Sciatic nerve (tissue), 2 donors: ENCODE measurements at regions not wholly inside any gene's neighbourhood (a gene's known extent, or its start where the extent isn't known, plus 50 kb on each side); places are given as distances from the start of the nearest gene placed in this dataset.
"Not testable (repeated sequence)": the region's sequence is repeated elsewhere in the genome, so short reads cannot be mapped to it uniquely, and the experiment has no call there.

Experiments used
- ATAC-seq: fragments of 200-7000 bp; cut with Tn5 transposase; one replicate; pipeline ENCODE4 v1.9.1; 2020; ENCODE audit warnings: mild to moderate bottlenecking, moderate library complexity
- DNase-seq: peaks from one replicate; pipeline ENCODE4 v3.0.0-alpha.2; 2020; ENCODE audit warnings: low spot score
- intact Hi-C: fragments of 100-400 bp; cut with DNase I; formaldehyde crosslinking; loops from one replicate; pipeline ENCODE4 v1.14.2; 2022
- donor health status: DM: no; HTN: no; CAD: no.
- donor health status: DM: no; HTN: no; CAD: no.

DNA sequence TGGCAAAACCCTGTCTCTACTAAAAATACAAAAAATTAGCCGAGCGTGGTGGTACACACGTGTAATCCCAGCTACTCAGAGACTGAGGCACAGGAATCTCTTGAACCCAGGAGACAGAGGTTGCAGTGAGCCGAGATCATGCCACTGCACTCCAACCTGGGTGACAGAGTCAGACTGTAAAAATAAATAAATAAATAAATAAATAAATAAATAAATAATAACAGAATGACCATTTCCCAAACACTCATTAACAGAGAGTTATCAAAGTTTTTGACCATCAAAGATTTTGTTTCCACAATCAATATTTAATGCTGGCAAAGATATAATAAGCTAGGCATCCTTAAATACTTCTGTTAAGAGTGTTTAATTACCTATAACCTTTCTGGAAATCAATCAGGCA, 299.4 kb downstream of the KCTD12 start:
- intact Hi-C loops = no loop called here
- no peak for ATAC-seq
- no peak for DNase-seq

DNA sequence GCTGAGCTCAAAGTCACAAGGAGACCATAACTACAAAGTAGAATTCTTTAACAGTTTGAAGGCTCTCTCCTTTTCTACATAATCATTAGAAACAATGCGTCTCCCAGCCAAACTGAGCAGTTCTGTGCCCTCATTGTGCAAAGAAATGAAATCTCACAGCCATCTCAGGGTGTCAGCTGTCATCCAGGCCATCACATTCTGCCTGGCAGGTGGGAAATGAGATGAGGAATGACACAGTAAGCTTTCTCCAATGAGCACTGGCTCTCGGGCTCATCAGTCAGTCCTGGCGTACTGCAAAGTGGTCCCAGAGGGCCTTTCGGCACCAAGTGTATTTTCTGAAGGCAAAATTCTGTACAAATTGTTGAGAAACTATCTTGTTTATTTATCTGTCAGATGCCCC, 306.5 kb downstream of the KCTD12 start:
- DNase-seq (no peak), ATAC-seq (no peak)
- intact Hi-C loops = no loop called here

DNA sequence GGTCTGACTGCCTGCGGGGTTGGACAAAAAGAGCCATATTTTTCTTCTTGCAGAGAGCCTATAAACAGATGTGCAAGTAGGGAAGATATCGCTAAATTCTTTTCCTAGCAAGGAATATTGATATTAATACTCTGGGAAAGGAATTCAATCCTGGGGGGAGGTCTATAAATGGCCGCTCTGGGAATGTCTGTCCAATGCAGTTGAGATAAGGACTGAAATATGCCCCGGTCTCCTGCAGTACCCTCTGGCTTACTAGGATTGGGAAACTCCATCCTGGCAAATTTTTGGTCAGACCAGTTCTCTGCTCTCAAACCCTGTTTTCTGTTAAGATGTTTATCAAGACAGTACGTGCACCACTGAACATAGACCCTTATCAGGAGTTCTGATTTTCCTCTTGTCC, 310.6 kb downstream of the KCTD12 start:
- ATAC-seq, intact Hi-C loops, DNase-seq: not testable (repeated sequence)

DNA sequence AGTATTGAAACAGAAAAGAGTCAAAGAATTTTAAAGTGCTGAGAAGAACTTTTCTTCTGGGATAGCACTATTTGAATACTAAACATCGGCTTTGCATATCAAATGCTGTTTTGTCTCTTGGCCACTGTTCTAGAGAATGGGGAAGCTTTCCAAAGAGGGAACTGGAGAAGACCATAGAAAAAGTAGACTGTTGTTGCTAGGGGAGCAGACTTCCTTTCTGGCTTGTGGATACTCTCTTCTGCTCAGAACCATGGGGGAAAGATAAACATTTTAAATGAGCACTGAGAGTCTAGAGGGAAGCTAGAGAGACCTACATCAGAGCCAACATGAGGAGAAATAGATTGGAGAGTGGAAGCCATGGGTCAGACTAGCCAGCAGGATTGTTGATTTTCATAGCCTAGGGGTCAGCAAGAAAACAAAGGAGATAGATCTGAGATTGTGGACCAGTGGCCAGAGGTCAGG, 315.7 kb downstream of the KCTD12 start:
- ATAC-seq (peak; percentile 89), DNase-seq (no peak)
- intact Hi-C loops = no loop called here

DNA sequence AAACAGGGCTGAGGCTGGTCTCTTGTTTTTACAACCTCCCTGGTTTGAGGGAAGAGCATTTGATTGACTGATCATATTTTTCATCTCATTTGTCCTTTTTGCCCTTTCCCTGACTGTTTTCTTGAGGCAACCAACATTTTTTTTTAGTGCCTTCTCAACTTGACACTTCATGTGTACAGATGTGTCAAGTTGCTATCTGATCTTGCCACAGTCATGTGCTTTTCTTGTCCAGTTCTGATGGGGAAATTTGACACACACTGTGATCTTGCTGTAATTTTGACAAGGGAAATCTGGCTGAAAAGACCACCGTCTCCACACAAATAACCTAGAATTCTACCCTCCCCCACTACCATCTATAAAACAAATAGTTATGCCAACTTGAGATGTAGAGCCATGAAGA, 329.6 kb downstream of the KCTD12 start:
- intact Hi-C loops = no loop called here
- no peak for DNase-seq
- no peak for ATAC-seq

DNA sequence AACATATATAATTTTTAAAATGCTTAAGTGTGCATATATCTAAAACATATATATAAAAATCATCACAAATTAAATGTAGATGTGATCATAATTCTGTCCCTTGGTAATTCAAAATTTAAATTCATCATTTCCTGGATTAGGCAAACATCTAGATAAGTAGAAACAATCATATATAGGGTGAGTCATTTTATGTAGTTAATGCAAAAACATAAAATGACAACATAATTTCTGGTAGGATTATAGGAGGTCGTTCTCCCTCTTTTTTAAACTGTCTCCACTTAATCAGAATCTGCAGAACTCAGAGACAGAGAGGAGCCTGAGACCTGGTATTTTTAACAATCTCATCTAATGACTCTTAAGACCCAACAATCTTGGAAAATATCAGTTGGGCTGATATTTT, 333.4 kb downstream of the KCTD12 start:
- DNase-seq (no peak), ATAC-seq (no peak)
- intact Hi-C loops = no loop called here

DNA sequence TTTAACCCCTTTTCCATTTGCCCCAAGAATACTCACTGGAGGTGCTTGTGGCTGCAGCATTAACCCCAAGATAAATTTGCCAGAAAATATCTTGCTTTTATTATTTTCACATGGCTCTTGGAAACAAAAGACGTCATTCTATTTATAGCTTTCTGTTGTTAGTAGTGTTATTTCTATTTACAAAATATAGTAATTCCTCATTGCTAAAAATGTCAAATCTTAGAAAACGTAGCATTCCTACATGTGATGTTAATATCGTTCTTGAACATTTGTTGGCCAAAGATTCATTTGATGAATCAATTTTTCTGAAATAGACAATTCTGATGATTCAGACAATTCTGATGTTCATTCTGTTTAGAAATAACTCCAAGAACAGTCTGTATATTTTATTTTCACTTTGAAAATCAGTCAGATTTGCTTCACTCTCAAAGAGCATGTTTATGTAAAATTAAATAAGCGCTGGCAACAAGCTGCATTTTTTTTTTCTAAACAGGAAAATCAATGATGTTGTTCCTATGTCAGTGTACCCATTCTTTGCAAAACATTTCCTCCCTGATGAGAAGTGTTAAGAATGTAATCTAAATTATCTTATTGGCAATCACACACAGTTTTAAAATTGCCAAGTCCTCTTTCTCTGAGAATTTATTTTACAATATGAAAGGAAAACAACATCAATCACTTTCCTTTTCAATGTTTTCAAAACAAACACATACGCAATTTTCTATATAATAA, 334.0 kb downstream of the KCTD12 start:
- intact Hi-C loops = no loop called here
- ATAC-seq = no peak
- no peak for DNase-seq

DNA sequence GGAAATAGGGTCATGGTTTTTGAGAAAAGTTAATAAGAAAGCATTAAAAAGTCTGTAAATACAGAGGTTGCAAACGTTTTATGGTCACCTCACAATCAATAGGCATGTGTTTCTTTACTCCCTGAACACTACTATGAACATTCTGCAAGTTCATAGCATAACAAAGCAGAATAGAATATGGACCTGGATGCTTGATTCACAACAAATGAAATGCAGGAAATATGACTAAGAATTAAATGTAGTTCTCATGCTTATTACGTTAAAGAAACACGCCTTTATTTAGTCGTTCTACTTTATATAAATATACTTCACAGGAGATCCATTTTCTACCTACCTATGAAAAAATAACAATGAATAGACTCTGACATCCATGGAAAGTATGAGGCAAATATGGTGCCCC, 344.0 kb downstream of the KCTD12 start:
- no peak for DNase-seq
- ATAC-seq = no peak
- intact Hi-C loops = no loop called here

DNA sequence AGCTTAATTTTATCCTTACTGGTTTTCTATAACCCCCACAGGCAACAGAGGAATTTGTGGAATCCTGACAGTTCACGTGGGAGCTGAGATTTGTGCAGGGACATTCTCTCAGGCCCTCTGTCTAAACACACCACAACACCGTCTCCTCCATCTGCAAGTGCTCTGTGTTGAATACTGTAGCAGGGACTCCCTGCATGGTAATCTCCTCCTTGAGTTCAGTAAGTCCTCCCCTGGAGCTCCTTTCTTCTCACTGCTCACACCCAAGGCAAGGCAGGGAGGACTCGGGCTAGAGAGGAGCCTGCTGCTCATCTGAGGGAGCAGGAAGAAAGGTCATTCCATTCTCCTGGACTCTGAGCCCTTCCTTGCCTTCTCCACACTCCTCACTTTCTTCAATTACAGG, 348.2 kb downstream of the KCTD12 start:
- DNase-seq (no peak), ATAC-seq (no peak)
- intact Hi-C loops = no loop called here

DNA sequence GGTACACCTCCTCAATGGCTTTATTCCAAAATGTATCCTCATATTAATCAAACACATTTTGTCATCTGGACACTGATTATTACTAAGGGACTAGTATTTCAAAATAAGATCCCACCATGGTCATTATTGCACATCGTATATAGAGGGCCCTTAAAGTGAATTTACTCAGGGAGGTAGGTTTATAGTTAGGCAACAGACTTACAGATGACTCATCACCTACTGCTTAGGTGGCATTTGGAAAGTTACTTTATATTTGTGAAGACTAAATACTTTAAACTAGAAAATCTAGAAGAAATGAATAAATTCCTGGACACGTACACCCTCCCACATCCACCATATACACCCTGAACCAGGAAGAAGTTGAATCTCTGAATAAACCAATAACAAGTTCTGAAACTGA, 353.0 kb downstream of the KCTD12 start:
- no peak for DNase-seq
- intact Hi-C loops = no loop called here
- ATAC-seq = no peak

DNA sequence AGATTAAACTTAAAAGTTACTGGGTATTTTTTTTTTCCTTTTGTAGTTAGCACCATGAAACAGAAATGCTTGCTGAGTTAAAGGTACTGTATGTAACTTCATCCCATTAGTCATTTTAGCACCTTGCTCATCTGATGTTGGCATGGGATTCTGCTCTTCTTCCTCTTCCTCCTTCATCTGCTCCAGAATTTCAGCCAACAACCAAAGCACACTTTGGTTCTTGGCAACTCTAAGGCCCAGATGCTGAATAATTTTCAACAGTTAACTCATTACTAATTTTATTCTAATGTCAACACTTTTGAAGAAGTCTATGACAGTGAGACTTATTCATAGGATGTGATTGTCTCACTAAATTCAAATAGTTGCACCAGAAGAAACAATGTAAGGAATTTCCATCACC, 359.2 kb downstream of the KCTD12 start:
- no peak for ATAC-seq
- intact Hi-C loops = no loop called here
- DNase-seq = no peak

DNA sequence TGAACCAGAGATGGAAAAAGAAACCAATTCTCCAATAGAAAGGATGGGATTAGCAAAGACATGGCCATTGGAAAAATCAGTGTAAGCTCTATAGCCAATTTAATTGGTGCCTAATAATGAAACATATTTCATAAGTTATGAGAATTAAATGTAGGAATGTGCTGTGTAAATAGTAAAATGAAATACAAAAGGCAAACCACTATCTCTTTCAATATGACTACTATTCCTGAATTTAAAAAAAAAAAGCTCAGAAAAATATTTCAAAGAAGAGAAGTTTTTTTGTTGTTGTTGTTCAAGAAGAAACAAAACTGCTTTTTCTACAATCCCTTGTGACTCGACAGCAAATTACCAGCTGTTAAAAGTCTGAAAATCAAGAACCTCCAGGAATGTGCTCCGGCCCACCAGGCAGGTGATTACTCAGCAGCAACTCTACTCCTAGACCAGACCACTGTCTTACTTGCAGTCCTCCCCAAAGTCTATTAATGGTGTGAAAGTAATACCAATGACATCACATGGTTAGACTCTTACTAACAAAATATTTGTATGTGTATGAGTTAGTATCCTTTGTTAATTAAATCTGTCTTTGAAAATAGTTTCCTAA, 362.4 kb downstream of the KCTD12 start:
- DNase-seq = no peak
- peak; percentile 38 for ATAC-seq
- intact Hi-C loops = no loop called here

DNA sequence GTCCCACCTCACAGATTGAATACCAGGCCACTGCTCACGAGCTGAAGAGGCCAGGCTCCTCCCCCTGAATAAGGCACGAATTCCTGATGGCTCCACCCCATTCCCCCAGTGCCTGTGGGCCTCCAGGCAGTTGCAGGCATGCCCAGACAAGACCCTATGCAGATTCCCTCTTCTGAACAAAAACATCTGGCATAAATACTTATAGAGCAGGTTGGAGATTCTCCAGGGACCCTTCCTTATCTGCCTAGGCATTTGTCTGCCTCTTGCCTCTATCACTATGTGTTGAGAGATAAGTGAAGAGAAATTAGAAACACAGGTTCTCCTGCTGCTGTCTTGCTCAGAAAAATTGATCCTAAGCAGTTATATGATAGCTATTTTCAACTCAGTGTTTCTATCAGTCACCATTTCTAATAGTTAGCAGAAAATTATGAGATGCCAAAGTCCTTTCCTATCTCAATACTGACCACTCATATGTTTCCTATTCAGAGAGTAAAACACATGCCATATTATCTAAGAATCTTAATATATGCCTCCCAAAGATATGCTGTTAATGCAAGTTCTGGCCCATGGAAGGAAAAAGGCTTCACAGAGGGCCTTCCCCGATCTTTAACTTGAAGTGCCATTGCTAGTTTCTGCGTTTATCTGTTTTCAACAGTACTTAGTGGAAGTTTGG, 364.0 kb downstream of the KCTD12 start:
- intact Hi-C loops = no loop called here
- DNase-seq = no peak

DNA sequence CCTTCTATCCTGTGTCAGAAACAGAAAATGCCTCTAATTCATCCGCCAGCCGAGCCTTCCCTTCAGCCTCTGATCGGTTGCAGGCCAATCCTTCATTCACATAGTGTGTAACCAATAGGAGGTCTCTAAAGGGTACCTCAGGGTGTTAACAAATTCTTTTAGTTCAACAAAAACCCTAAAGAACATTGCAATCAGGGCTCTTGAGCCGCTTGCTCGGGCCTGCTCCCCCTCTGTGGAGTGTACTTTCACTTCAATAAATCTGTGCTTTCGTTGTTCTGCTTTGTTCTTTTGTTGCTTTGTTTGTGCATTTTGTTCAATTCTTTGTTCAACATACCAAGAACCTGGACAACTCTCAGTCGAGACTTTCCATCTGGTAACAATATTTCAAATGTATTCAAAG, 366.5 kb downstream of the KCTD12 start:
- ATAC-seq (no peak), DNase-seq (no peak)
- intact Hi-C loops = no loop called here

More for the DNA sequence above, 364.0 kb downstream of the KCTD12 start:
- ATAC-seq = no peak

DNA sequence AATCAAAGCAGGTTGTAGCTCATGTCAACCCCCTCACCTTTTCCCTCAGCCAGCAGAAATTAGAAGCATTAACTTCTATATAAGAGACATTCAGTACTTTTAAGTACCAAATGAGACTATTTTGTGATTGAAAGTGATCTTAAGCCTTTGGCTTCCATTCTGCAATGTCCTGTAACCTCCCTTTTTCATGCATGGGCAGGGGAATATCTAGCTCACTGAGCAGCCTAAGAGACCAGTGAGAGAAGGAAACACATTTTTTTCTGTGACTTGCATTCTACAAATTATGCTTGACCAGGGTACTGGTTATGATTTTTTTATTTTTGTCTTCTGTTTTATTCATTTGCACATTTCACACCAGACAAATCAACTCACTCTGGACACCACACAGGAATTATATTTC, 369.6 kb downstream of the KCTD12 start:
- intact Hi-C loops = no loop called here
- ATAC-seq (no peak), DNase-seq (no peak)

DNA sequence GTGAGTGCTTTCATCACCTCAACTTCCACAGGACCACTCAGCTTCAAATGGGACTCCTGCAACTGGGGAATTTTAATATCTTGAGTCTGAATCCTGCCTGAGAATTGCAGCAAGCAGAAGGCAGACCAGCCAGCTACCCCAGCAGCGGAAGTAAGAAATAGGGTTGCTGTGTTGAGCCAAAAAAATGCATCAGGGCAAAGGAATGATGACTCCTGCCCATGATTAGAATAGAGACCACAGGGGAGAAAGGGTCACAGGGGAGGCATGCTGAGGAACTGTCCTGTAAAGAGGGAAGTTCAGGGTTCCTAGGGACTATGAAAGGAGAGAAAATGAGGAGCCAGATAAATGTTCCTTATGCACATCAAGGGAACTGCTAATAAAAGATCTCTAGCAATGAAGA, 370.2 kb downstream of the KCTD12 start:
- DNase-seq (no peak), ATAC-seq (no peak)
- intact Hi-C loops = no loop called here

DNA sequence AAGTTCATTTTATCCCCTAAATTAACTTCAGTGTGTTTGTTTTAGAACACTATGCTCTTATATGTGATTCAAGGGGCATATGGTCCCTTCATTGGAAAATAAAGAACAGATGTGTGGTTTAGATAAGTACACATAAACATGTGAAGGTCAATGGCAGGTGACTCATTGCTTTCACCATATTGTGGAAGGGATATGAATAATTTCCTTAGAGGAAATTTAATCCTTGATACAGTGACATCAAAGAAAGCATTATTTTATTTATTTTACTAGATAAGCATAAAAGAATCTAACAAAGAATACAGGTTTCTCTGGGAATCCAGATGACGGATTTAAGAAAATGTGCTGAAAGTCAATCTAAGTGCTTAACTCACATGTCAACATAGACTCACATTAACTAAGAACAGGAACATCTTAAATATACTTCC, 373.5 kb downstream of the KCTD12 start:
- DNase-seq = no peak
- ATAC-seq = no peak
- intact Hi-C loops = no loop called here

DNA sequence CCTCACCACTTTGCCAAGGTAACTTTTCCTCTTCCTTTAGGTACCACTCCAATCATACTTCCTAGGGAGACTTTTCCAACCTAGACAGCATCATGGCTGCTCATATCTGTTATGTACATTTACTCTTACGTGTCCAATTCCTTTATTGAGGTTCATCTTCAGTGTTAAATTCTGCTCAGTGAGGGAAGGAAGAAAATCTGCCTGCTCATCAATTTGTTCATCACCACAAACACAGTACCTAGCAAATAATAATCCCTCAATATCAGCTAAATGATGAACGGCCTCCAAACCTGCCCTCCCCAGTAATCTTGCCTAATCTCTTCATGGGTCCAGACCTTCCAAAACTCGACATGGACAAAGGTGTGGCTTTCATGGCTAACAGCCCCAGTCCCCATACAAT, 380.8 kb downstream of the KCTD12 start:
- intact Hi-C loops = no loop called here
- DNase-seq (no peak), ATAC-seq (no peak)

DNA sequence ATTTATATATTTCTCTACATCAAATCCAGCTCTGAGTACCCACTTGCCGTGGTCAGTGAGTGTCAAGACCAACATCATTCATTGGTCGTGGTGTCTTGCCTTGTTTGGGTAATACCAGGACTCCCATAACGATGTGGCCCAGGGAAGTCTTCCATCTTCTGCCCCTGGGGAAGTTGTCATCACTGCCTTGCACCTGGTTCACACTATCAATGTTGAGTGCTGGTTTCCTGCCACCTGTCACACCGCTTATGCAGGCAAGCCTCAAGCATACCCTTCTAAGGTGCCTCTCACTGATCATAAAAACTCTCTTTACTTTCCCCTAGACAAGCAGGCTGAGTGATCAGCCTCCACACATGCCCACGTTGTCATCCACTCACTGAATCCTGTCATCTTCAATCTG, 382.4 kb downstream of the KCTD12 start:
- intact Hi-C loops = no loop called here
- ATAC-seq = no peak
- DNase-seq = no peak

DNA sequence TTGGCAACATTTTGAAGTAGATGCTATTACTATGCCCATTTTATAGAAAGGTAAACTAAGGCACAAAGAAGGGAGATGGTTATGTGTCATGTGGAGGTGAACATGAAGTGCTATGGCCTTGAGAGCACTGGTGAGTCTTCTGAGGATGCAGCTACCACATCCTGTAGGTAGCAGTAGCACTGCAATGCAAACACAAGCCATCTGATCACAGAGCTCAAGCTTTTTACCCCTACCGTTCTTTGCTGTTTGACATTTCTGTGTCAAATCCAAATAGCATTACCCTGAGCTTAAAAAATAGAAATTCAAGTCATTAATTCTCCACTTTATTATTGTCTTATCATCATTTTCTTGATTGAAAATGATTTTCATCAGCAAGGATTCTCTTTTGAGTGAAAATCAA, 382.9 kb downstream of the KCTD12 start:
- ATAC-seq (no peak), DNase-seq (no peak)
- intact Hi-C loops = no loop called here

DNA sequence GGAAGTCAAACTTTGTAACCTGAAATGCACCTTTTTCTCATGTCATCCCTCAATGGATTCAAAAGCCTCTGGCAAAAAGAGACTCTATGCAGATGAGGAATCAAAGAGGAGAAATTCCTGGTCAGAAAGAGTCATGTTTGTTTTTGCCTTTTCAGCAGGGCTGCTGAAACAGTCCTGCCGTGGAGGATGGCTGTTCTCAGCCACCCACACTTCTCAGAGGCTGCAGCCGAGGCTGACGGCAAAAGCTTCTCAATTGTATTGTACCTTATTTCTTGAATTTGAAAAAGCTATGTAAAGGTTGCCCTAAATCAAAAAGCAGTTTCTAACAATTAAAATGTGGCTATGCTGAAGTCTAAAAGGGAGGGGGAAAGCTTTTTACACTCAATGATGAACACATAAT, 385.3 kb downstream of the KCTD12 start:
- intact Hi-C loops = no loop called here
- DNase-seq (no peak), ATAC-seq (no peak)
